ENCODE measurements at regions not wholly inside any gene's neighbourhood (a gene's known extent, or its start where the extent isn't known, plus 50 kb on each side); places are given as distances from the start of the nearest gene placed in this dataset.

- H3K36me3 ChIP-seq = no peaks in the 10 kb centered on the region
- TF ChIP-seq CTCF (IDR thresholded peaks at IDR 0.05) = no peak
- H3K27me3 ChIP-seq = no peaks in the 10 kb centered on the region
- no peak overlapping the region for H3K27ac ChIP-seq
- H3K4me1 ChIP-seq = no peaks in the 10 kb centered on the region
- no peaks in the 10 kb centered on the region for H3K9me3 ChIP-seq
- H3K4me3 ChIP-seq = no peak overlapping the region
- no peak for DNase-seq (ENCODE audit: low spot score)
Observed at GRCh38 chr5:98095072-98095471, 678.4 kb upstream of the RGMB start.

- Histone ChIP-seq H3K4me3 (no peak overlapping the region), H3K27ac (no peak overlapping the region), H3K36me3 (no peaks in the 10 kb centered on the region), H3K9me3 (no peaks in the 10 kb centered on the region), H3K4me1 (no peaks in the 10 kb centered on the region), H3K27me3 (no peaks in the 10 kb centered on the region)
- TF ChIP-seq CTCF (IDR thresholded peaks at IDR 0.05) = no peak
- no peak for DNase-seq (ENCODE audit: low spot score)
Observed at GRCh38 chr5:98096155-98096554, 677.3 kb upstream of the RGMB start.

- Histone ChIP-seq H3K4me1 (no peaks in the 10 kb centered on the region), H3K27ac (no peak overlapping the region), H3K36me3 (no peaks in the 10 kb centered on the region), H3K9me3 (no peaks in the 10 kb centered on the region), H3K27me3 (no peaks in the 10 kb centered on the region), H3K4me3 (no peak overlapping the region)
- DNase-seq (ENCODE audit: low spot score) = no peak
- TF ChIP-seq CTCF (IDR thresholded peaks at IDR 0.05) = no peak
Observed at GRCh38 chr5:98099448-98100105, 673.9 kb upstream of the RGMB start.

- DNase-seq (ENCODE audit: low spot score) = no peak
Observed at GRCh38 chr5:98101131-98101530, 672.3 kb upstream of the RGMB start.

GRCh38 chr5:98102936-98103335, 670.5 kb upstream of the RGMB start:
- Histone ChIP-seq H3K27me3 (no peaks in the 10 kb centered on the region), H3K4me3 (no peak overlapping the region), H3K36me3 (no peaks in the 10 kb centered on the region), H3K9me3 (no peaks in the 10 kb centered on the region), H3K27ac (no peak overlapping the region), H3K4me1 (no peaks in the 10 kb centered on the region)
- DNase-seq (ENCODE audit: low spot score) = no peak
- TF ChIP-seq CTCF (IDR thresholded peaks at IDR 0.05) = no peak

More at GRCh38 chr5:98101131-98101530, 672.3 kb upstream of the RGMB start:
- H3K9me3 ChIP-seq = no peaks in the 10 kb centered on the region
- no peaks in the 10 kb centered on the region for H3K27me3 ChIP-seq
- no peak overlapping the region for H3K27ac ChIP-seq
- no peaks in the 10 kb centered on the region for H3K36me3 ChIP-seq
- no peak for TF ChIP-seq CTCF (IDR thresholded peaks at IDR 0.05)
- no peaks in the 10 kb centered on the region for H3K4me1 ChIP-seq
- no peak overlapping the region for H3K4me3 ChIP-seq

- no peak overlapping the region for H3K27ac ChIP-seq
- no peak for TF ChIP-seq CTCF (IDR thresholded peaks at IDR 0.05)
- H3K9me3 ChIP-seq = no peaks in the 10 kb centered on the region
Observed at GRCh38 chr5:98103807-98104206, 669.7 kb upstream of the RGMB start.

More at GRCh38 chr5:98103807-98104206, 669.7 kb upstream of the RGMB start:
- H3K4me3 ChIP-seq = no peak overlapping the region
- H3K4me1 ChIP-seq = no peaks in the 10 kb centered on the region
- H3K36me3 ChIP-seq = no peaks in the 10 kb centered on the region
- H3K27me3 ChIP-seq = no peaks in the 10 kb centered on the region
- DNase-seq (ENCODE audit: low spot score) = no peak
